ENCODE measurements at regions not wholly inside any gene's neighbourhood (a gene's known extent, or its start where the extent isn't known, plus 50 kb on each side); places are given as distances from the start of the nearest gene placed in this dataset.

DNA sequence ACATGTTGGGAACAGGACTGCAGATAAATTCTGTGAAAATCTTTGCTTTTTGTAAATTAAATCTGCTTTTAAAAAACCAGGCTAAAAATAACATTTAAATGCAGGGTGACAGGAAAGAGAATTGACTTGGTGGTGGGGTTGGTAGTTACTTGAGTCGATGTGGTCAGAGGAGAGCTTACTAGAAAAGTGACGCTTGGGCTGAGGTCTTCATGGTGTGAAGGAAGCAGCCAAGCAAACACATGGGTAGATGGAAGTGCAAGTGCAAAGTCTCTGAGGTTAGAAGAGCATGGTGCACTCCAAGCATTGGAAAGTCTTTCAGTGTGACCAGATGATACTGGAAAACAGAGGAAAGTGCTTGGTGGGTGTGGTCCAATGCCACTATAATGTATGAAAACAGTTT lies 86.4 kb upstream of the THBS1 start:
- Histone ChIP-seq H4K20me1 (ENCODE audit: low read depth, low read length) (no peaks in the 10 kb centered on the region), H3K4me3 (ENCODE audit: insufficient read depth, low read length, poor library complexity, severe bottlenecking) (no peak overlapping the region), H3K4me2 (ENCODE audit: low read depth, low read length, poor library complexity, severe bottlenecking) (no peak overlapping the region), H3K9me3 (ENCODE audit: insufficient read depth, low read length) (no peaks in the 10 kb centered on the region), H2AFZ (ENCODE audit: low read depth, low read length, severe bottlenecking) (no peak overlapping the region), H3K9ac (ENCODE audit: low read length) (no peak overlapping the region), H3F3A (ENCODE audit: insufficient read depth) (no peaks in the 10 kb centered on the region), H3K36me3 (ENCODE audit: low read length) (no peaks in the 10 kb centered on the region), H3K27me3 (ENCODE audit: low read length) (no peaks in the 10 kb centered on the region), H3K27ac (ENCODE audit: low read depth, low read length) (no peak overlapping the region), H3K9me2 (replicated peaks; ENCODE audit: insufficient read depth, low read length) (no peaks in the 10 kb centered on the region), H3K79me2 (ENCODE audit: insufficient read depth, low read length) (no peaks in the 10 kb centered on the region)
- TF ChIP-seq EZH2phosphoT487 (conservative IDR thresholded peaks at IDR 0.05; ENCODE audit: low read length) (no peak), CTCF (IDR thresholded peaks at IDR 0.05; ENCODE audit: insufficient read depth, low read length, poor library complexity, severe bottlenecking) (no peak)

- Histone ChIP-seq H3K27me3 (ENCODE audit: low read length) (no peaks in the 10 kb centered on the region), H3K36me3 (ENCODE audit: low read length) (no peaks in the 10 kb centered on the region), H3K9me2 (replicated peaks; ENCODE audit: insufficient read depth, low read length) (no peaks in the 10 kb centered on the region), H3K4me2 (ENCODE audit: low read depth, low read length, poor library complexity, severe bottlenecking) (no peak overlapping the region), H3K9ac (ENCODE audit: low read length) (no peak overlapping the region), H3F3A (ENCODE audit: insufficient read depth) (no peaks in the 10 kb centered on the region), H3K9me3 (ENCODE audit: insufficient read depth, low read length) (no peaks in the 10 kb centered on the region), H3K4me3 (ENCODE audit: insufficient read depth, low read length, poor library complexity, severe bottlenecking) (no peak overlapping the region), H4K20me1 (ENCODE audit: low read depth, low read length) (no peaks in the 10 kb centered on the region), H3K79me2 (ENCODE audit: insufficient read depth, low read length) (no peaks in the 10 kb centered on the region), H2AFZ (ENCODE audit: low read depth, low read length, severe bottlenecking) (no peak overlapping the region), H3K27ac (ENCODE audit: low read depth, low read length) (no peak overlapping the region)
- no peak for TF ChIP-seq CTCF (IDR thresholded peaks at IDR 0.05; ENCODE audit: insufficient read depth, low read length, poor library complexity, severe bottlenecking)
- TF ChIP-seq EZH2phosphoT487 (conservative IDR thresholded peaks at IDR 0.05; ENCODE audit: low read length), result no peak
Observed at GRCh38 chr15:39495871-39496840, 84.7 kb upstream of the THBS1 start.

GRCh38 chr15:39497016-39497758 lies 83.7 kb upstream of the THBS1 start:
- H3K36me3 ChIP-seq (ENCODE audit: low read length), result no peaks in the 10 kb centered on the region
- H4K20me1 ChIP-seq (ENCODE audit: low read depth, low read length), result no peaks in the 10 kb centered on the region
- no peak overlapping the region for H3K4me2 ChIP-seq (ENCODE audit: low read depth, low read length, poor library complexity, severe bottlenecking)
- no peaks in the 10 kb centered on the region for H3K9me3 ChIP-seq (ENCODE audit: insufficient read depth, low read length)
- no peak overlapping the region for H3K27ac ChIP-seq (ENCODE audit: low read depth, low read length)
- H3K4me3 ChIP-seq (ENCODE audit: insufficient read depth, low read length, poor library complexity, severe bottlenecking), result no peak overlapping the region
- H3K27me3 ChIP-seq (ENCODE audit: low read length), result no peaks in the 10 kb centered on the region
- TF ChIP-seq EZH2phosphoT487 (conservative IDR thresholded peaks at IDR 0.05; ENCODE audit: low read length) (no peak), CTCF (IDR thresholded peaks at IDR 0.05; ENCODE audit: insufficient read depth, low read length, poor library complexity, severe bottlenecking) (no peak)
- no peaks in the 10 kb centered on the region for H3K9me2 ChIP-seq (replicated peaks; ENCODE audit: insufficient read depth, low read length)
- no peaks in the 10 kb centered on the region for H3K79me2 ChIP-seq (ENCODE audit: insufficient read depth, low read length)
- no peak overlapping the region for H3K9ac ChIP-seq (ENCODE audit: low read length)
- H3F3A ChIP-seq (ENCODE audit: insufficient read depth), result no peaks in the 10 kb centered on the region
- no peak overlapping the region for H2AFZ ChIP-seq (ENCODE audit: low read depth, low read length, severe bottlenecking)

All from SU-DHL-6 (cell line).